SK-N-SH treated with all-trans-retinoic acid at 6 μM for 48 hours (cell line): ENCODE measurements at regions not wholly inside any gene's neighbourhood (a gene's known extent, or its start where the extent isn't known, plus 50 kb on each side); places are given as distances from the start of the nearest gene placed in this dataset.

Experiments used
- ATAC-seq: fragments of 200-7000 bp; cut with Tn5 transposase; 3 replicates; pipeline ENCODE4 v1.9.1; 2020; ENCODE audit warnings: mild to moderate bottlenecking, moderate library complexity
- ARNTL ChIP-seq: fragments of 450-650 bp; formaldehyde crosslinking; IDR thresholded peaks from 2 replicates; pipeline ENCODE4 v1.5.0; 2020; ENCODE audit warnings: low read depth, mild to moderate bottlenecking, moderate library complexity, borderline replicate concordance
- BACH2 ChIP-seq: fragments of 250-450 bp; sonication (Bioruptor Pico); IDR thresholded peaks from 2 replicates; pipeline ENCODE4 v1.9.0; 2021; ENCODE audit warnings: mild to moderate bottlenecking, borderline replicate concordance
- CSDC2 ChIP-seq: fragments of 250-450 bp; sonication (Bioruptor Pico); IDR thresholded peaks from 2 replicates; pipeline ENCODE4 v1.5.0; 2020; ENCODE audit warnings: mild to moderate bottlenecking, moderate library complexity
- ESRRG ChIP-seq: fragments of 250-450 bp; sonication (Bioruptor Pico); IDR thresholded peaks from 2 replicates; pipeline ENCODE4 v1.6.1; 2021; ENCODE audit warnings: mild to moderate bottlenecking
- GLIS3 ChIP-seq: fragments of 250-450 bp; sonication (Bioruptor Pico); IDR thresholded peaks from 2 replicates; pipeline ENCODE4 v1.5.0; 2020; ENCODE audit warnings: mild to moderate bottlenecking, moderate library complexity
- ISL1 ChIP-seq: fragments of 250-450 bp; sonication (Bioruptor Pico); IDR thresholded peaks from 2 replicates; pipeline ENCODE4 v2.1.2; 2022; ENCODE audit warnings: mild to moderate bottlenecking, moderate library complexity
- OSR1 ChIP-seq: fragments of 250-450 bp; sonication (Bioruptor Pico); IDR thresholded peaks from 2 replicates; pipeline ENCODE4 v1.8.0; 2022; ENCODE audit warnings: moderate library complexity, mild to moderate bottlenecking, inconsistent platforms
- POU6F1 ChIP-seq: fragments of 250-450 bp; sonication (Bioruptor Pico); IDR thresholded peaks from 2 replicates; pipeline ENCODE4 v1.8.0; 2021; ENCODE audit warnings: low read depth, mild to moderate bottlenecking, moderate library complexity, borderline replicate concordance
- PPARA ChIP-seq: fragments of 250-450 bp; sonication (Bioruptor Pico); IDR thresholded peaks from 2 replicates; pipeline ENCODE4 v1.5.0; 2020; ENCODE audit warnings: mild to moderate bottlenecking, borderline replicate concordance
- RARB ChIP-seq: fragments of 250-450 bp; sonication (Bioruptor Pico); IDR thresholded peaks from 2 replicates; pipeline ENCODE4 v1.8.0; 2021; ENCODE audit warnings: mild to moderate bottlenecking, moderate library complexity
- SNAI2 ChIP-seq: fragments of 250-450 bp; sonication (Bioruptor Pico); IDR thresholded peaks from 2 replicates; pipeline ENCODE4 v1.5.0; 2020; ENCODE audit warnings: mild to moderate bottlenecking, moderate library complexity
- TCF4 ChIP-seq: fragments of 250-450 bp; sonication (Bioruptor Pico); IDR thresholded peaks from 2 replicates; pipeline ENCODE4 v1.8.0; 2021; ENCODE audit warnings: mild to moderate bottlenecking, moderate library complexity, borderline replicate concordance
- TOX ChIP-seq: fragments of 250-450 bp; sonication (Bioruptor Pico); IDR thresholded peaks from 2 replicates; pipeline ENCODE4 v1.8.0; 2021; ENCODE audit warnings: mild to moderate bottlenecking, moderate library complexity, borderline replicate concordance
- ZC3H10 ChIP-seq: fragments of 250-450 bp; sonication (Bioruptor Pico); IDR thresholded peaks from 2 replicates; pipeline ENCODE4 v1.5.1; 2021; ENCODE audit warnings: mild to moderate bottlenecking, moderate library complexity
- ZFP30 ChIP-seq: fragments of 450-650 bp; formaldehyde crosslinking; IDR thresholded peaks from 2 replicates; pipeline ENCODE4 v1.5.0; 2022; ENCODE audit warnings: mild to moderate bottlenecking, moderate library complexity
- ZNF565 ChIP-seq: fragments of 450-650 bp; formaldehyde crosslinking; conservative IDR thresholded peaks from 2 replicates; pipeline ENCODE4 v1.5.0; 2020; ENCODE audit warnings: low read depth, mild to moderate bottlenecking, moderate library complexity
- ZNF70 ChIP-seq: fragments of 450-650 bp; formaldehyde crosslinking; IDR thresholded peaks from 2 replicates; pipeline ENCODE4 v1.5.0; 2020; ENCODE audit warnings: mild to moderate bottlenecking, moderate library complexity
- ZNF8 ChIP-seq: fragments of 450-650 bp; formaldehyde crosslinking; IDR thresholded peaks from 2 replicates; pipeline ENCODE4 v1.5.0; 2020; ENCODE audit warnings: mild to moderate bottlenecking, moderate library complexity
- TF ChIP-seq, protein P1 (sequence below): fragments of 250-450 bp; sonication (Bioruptor Pico); IDR thresholded peaks from 2 replicates; pipeline ENCODE4 v1.5.1; 2020; ENCODE audit warnings: low read depth, mild to moderate bottlenecking, moderate library complexity
- TF ChIP-seq, protein P2 (sequence below): fragments of 250-450 bp; sonication (Bioruptor Pico); IDR thresholded peaks from 2 replicates; pipeline ENCODE4 v1.5.1; 2021; ENCODE audit warnings: mild to moderate bottlenecking, moderate library complexity
- TF ChIP-seq, protein P3 (sequence below): fragments of 250-450 bp; sonication (Bioruptor Pico); IDR thresholded peaks from 2 replicates; pipeline ENCODE4 v1.8.0; 2020; ENCODE audit warnings: mild to moderate bottlenecking, moderate library complexity, borderline replicate concordance

GRCh38 chr2:124993809-124994208, 968.7 kb downstream of the CNTNAP5 start:
- TF ChIP-seq POU6F1 (no peak), PPARA (CRISPR knock-in tag) (no peak), ESRRG (CRISPR knock-in tag) (no peak)
- TF ChIP-seq, protein P1, sequence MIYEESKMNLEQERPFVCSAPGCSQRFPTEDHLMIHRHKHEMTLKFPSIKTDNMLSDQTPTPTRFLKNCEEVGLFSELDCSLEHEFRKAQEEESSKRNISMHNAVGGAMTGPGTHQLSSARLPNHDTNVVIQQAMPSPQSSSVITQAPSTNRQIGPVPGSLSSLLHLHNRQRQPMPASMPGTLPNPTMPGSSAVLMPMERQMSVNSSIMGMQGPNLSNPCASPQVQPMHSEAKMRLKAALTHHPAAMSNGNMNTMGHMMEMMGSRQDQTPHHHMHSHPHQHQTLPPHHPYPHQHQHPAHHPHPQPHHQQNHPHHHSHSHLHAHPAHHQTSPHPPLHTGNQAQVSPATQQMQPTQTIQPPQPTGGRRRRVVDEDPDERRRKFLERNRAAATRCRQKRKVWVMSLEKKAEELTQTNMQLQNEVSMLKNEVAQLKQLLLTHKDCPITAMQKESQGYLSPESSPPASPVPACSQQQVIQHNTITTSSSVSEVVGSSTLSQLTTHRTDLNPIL (CRISPR knock-in tag): no peak
- TF ChIP-seq, protein P2, sequence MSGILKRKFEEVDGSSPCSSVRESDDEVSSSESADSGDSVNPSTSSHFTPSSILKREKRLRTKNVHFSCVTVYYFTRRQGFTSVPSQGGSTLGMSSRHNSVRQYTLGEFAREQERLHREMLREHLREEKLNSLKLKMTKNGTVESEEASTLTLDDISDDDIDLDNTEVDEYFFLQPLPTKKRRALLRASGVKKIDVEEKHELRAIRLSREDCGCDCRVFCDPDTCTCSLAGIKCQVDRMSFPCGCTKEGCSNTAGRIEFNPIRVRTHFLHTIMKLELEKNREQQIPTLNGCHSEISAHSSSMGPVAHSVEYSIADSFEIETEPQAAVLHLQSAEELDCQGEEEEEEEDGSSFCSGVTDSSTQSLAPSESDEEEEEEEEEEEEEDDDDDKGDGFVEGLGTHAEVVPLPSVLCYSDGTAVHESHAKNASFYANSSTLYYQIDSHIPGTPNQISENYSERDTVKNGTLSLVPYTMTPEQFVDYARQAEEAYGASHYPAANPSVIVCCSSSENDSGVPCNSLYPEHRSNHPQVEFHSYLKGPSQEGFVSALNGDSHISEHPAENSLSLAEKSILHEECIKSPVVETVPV (CRISPR knock-in tag): no peak
- ATAC-seq: no peak

- no peak for TF ChIP-seq GLIS3
- no peak for TF ChIP-seq POU6F1
- TF ChIP-seq ISL1 (CRISPR knock-in tag): no peak
- TF ChIP-seq ARNTL: no peak
- TF ChIP-seq ZNF70 (CRISPR knock-in tag): no peak
- TF ChIP-seq ZNF565 (CRISPR knock-in tag): no peak
- no peak for ATAC-seq
These were observed 970.3 kb downstream of the CNTNAP5 start for GRCh38 chr2:124995185-124995912.

DNA sequence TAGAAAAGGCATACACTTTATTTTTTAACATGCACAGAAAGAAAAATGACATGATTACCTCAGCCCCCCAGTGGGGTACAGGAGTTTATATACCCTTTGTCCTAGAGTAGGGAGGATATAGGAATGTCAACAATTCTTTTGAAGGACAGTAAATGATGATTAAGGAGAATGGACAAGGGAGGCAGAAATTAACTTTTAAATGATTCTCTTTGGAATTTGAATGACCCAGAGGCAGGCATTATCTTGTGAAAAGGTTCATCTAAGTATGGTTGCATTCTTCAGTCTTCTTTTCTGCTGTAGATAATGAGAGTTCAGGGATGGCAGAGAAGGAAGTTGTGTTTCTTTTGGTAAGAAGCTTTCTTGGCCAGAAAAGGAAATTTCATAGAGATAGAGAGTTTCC, 971.3 kb downstream of the CNTNAP5 start:
- ATAC-seq: no peak
- TF ChIP-seq TCF4 (CRISPR knock-in tag): no peak
- TF ChIP-seq POU6F1: no peak

GRCh38 chr2:124999906-125000305, 974.8 kb downstream of the CNTNAP5 start:
- TF ChIP-seq TOX (CRISPR knock-in tag) (no peak), OSR1 (CRISPR knock-in tag) (no peak), ISL1 (CRISPR knock-in tag) (no peak), RARB (CRISPR knock-in tag) (no peak), ARNTL (no peak), TCF4 (CRISPR knock-in tag) (no peak), GLIS3 (no peak), ESRRG (CRISPR knock-in tag) (no peak), BACH2 (no peak), SNAI2 (CRISPR knock-in tag) (no peak), ZC3H10 (CRISPR knock-in tag) (no peak), CSDC2 (no peak), ZNF8 (CRISPR knock-in tag) (no peak), ZNF565 (CRISPR knock-in tag) (no peak), ZFP30 (CRISPR knock-in tag) (no peak), ZNF70 (CRISPR knock-in tag) (no peak)
- TF ChIP-seq, protein P3, sequence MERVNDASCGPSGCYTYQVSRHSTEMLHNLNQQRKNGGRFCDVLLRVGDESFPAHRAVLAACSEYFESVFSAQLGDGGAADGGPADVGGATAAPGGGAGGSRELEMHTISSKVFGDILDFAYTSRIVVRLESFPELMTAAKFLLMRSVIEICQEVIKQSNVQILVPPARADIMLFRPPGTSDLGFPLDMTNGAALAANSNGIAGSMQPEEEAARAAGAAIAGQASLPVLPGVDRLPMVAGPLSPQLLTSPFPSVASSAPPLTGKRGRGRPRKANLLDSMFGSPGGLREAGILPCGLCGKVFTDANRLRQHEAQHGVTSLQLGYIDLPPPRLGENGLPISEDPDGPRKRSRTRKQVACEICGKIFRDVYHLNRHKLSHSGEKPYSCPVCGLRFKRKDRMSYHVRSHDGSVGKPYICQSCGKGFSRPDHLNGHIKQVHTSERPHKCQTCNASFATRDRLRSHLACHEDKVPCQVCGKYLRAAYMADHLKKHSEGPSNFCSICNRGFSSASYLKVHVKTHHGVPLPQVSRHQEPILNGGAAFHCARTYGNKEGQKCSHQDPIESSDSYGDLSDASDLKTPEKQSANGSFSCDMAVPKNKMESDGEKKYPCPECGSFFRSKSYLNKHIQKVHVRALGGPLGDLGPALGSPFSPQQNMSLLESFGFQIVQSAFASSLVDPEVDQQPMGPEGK (CRISPR knock-in tag): no peak

More at GRCh38 chr2:124999906-125000305, 974.8 kb downstream of the CNTNAP5 start:
- no peak for ATAC-seq
